Prostate gland (tissue), 2 donors: ENCODE measurements at regions not wholly inside any gene's neighbourhood (a gene's known extent, or its start where the extent isn't known, plus 50 kb on each side); places are given as distances from the start of the nearest gene placed in this dataset.

Source experiments
- DNase-seq: peaks from one replicate; pipeline ENCODE4 v3.0.0-alpha.2; 2019; ENCODE audit warnings: low spot score
- H3K27ac ChIP-seq, 2 donors: fragments of 200-600 bp; sonication (generic); 2 replicates each; pipeline ENCODE4 v1.5.1; 2017 to 2019
- H3K27me3 ChIP-seq: fragments of 200-600 bp; sonication (generic); replicated peaks from 2 replicates; pipeline ENCODE4 v1.5.1; 2019; ENCODE audit not compliant: insufficient read depth
- H3K36me3 ChIP-seq, 2 donors: fragments of 200-600 bp; sonication (generic); 1 replicate in 1 of 2; 2 replicates in 1 of 2; pipeline versions ENCODE4 v1.5.1 to v1.8.1; 2017 to 2019
- H3K4me1 ChIP-seq: fragments of 200-600 bp; sonication (generic); replicated peaks from 2 replicates; pipeline ENCODE4 v1.5.1; 2019
- H3K4me3 ChIP-seq, 2 donors: fragments of 200-600 bp; sonication (generic); 2 replicates each; pipeline ENCODE4 v1.5.1; 2017 to 2019
- H3K9me3 ChIP-seq: fragments of 200-600 bp; sonication (generic); 2 replicates; pipeline ENCODE4 v1.5.1; 2017
- CTCF ChIP-seq, 4 experiments: fragments of 200-600 bp in 2 of 4; fragments of 450-650 bp in 2 of 4; sonication (generic) in 2 of 4; IDR thresholded peaks; 1 replicate in 3 of 4; 2 replicates in 1 of 4; pipeline ENCODE4 v1.5.1; 2016 to 2019; ENCODE audit warnings: antibody characterized with exemption in 4 of 4, mild to moderate bottlenecking in 2 of 4, moderate library complexity in 2 of 4
- POLR2A ChIP-seq: fragments of 450-650 bp; IDR thresholded peaks from one replicate; pipeline ENCODE4 v1.6.1; 2016; ENCODE audit warnings: antibody characterized with exemption, mild to moderate bottlenecking
- POLR2AphosphoS5 ChIP-seq: sonication (generic); formaldehyde crosslinking; IDR thresholded peaks from one replicate; pipeline ENCODE4 v1.6.1; 2017; ENCODE audit warnings: antibody characterized with exemption
- WGBS: methylation state at CpG from one replicate; pipeline ENCODE4 v1.1.5; 2018; 5-methylcytosine and 5-hydroxymethylcytosine counted together
- intact Hi-C: fragments of 100-400 bp; cut with DNase I; formaldehyde crosslinking; loops from one replicate; pipeline ENCODE4 v1.14.2; 2022

GRCh38 chr6:62445521-62445920, 159.5 kb upstream of the KHDRBS2 start:
- Histone ChIP-seq H3K4me1 (no peaks in the 10 kb centered on the region), H3K36me3 (no peaks in the 10 kb centered on the region), H3K4me3 (no peak overlapping the region), H3K27ac (no peak overlapping the region), H3K9me3 (no peaks in the 10 kb centered on the region), H3K27me3 (no peaks in the 10 kb centered on the region)
- no peak for TF ChIP-seq CTCF (IDR thresholded peaks at IDR 0.05)
- no peak for TF ChIP-seq POLR2AphosphoS5
- TF ChIP-seq POLR2A, result no peak
- intact Hi-C loops, result no loop called here
- 89% methylated on average over 9 of the region's 9 CpGs for WGBS
- no peak for DNase-seq

GRCh38 chr6:62441182-62441581, 155.2 kb upstream of the KHDRBS2 start:
- H3K9me3 ChIP-seq, result no peaks in the 10 kb centered on the region
- H3K27ac ChIP-seq, result no peak overlapping the region
- no peak for TF ChIP-seq POLR2AphosphoS5
- no peak for TF ChIP-seq POLR2A
- TF ChIP-seq CTCF (IDR thresholded peaks at IDR 0.05), result no peak
- no peak for DNase-seq
- no peaks in the 10 kb centered on the region for H3K27me3 ChIP-seq
- H3K36me3 ChIP-seq, result no peaks in the 10 kb centered on the region
- H3K4me1 ChIP-seq, result no peaks in the 10 kb centered on the region
- H3K4me3 ChIP-seq, result no peak overlapping the region
- WGBS, result 92% methylated on average over 1 of the region's 1 CpG
- intact Hi-C loops, result no loop called here

DNA sequence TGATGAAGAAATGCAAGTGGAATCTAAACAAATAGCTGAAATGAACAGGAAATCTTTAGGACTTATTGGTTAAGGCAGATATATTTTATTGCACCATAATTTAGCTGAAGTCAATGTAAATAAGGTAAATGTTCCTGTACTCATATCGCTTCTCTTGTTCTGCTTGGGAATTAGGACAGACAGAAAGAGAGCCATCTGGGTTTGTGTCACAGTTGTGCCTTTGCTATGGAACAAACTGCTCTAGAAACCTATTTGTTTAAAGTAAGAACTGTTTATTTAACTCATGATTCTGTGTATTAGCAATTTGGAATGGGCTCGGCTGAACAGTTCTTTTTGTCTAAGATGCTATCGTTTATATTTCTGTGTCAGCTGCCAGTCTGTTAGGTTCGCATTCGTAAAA, 143.8 kb upstream of the KHDRBS2 start:
- Histone ChIP-seq H3K27me3 (no peaks in the 10 kb centered on the region), H3K4me1 (no peaks in the 10 kb centered on the region), H3K36me3 (no peaks in the 10 kb centered on the region), H3K4me3 (no peak overlapping the region), H3K27ac (no peak overlapping the region), H3K9me3 (no peaks in the 10 kb centered on the region)
- no peak for DNase-seq
- intact Hi-C loops, result no loop called here
- TF ChIP-seq CTCF (IDR thresholded peaks at IDR 0.05), result no peak
- no peak for TF ChIP-seq POLR2AphosphoS5
- no peak for TF ChIP-seq POLR2A
- WGBS, result 77% methylated on average over 5 of the region's 5 CpGs

GRCh38 chr6:62400521-62401259, 114.7 kb upstream of the KHDRBS2 start:
- Histone ChIP-seq H3K27ac (no peak overlapping the region), H3K4me1 (no peaks in the 10 kb centered on the region), H3K9me3 (no peaks in the 10 kb centered on the region), H3K27me3 (no peaks in the 10 kb centered on the region), H3K4me3 (no peak overlapping the region), H3K36me3 (no peaks in the 10 kb centered on the region)
- 78% methylated on average over 6 of the region's 6 CpGs for WGBS
- no peak for TF ChIP-seq POLR2AphosphoS5
- no peak for DNase-seq
- intact Hi-C loops, result no loop called here

- H3K4me3 ChIP-seq, result no peak overlapping the region
- no peak overlapping the region for H3K27ac ChIP-seq
- H3K4me1 ChIP-seq, result no peaks in the 10 kb centered on the region
- intact Hi-C loops, result no loop called here
- TF ChIP-seq CTCF (IDR thresholded peaks at IDR 0.05), result no peak
- TF ChIP-seq POLR2A, result no peak
- no peak for DNase-seq
- 75% methylated on average over 3 of the region's 3 CpGs for WGBS
- no peaks in the 10 kb centered on the region for H3K9me3 ChIP-seq
- H3K36me3 ChIP-seq, result no peaks in the 10 kb centered on the region
- H3K27me3 ChIP-seq, result no peaks in the 10 kb centered on the region
These were observed 107.6 kb upstream of the KHDRBS2 start for GRCh38 chr6:62393608-62394007.
